ENCODE measurements at regions not wholly inside any gene's neighbourhood (a gene's known extent, or its start where the extent isn't known, plus 50 kb on each side); places are given as distances from the start of the nearest gene placed in this dataset.
A peak's percentile ranks its signal among the peaks of the same experiment; 100 is the strongest.
"Not testable (repeated sequence)": the region's sequence is repeated elsewhere in the genome, so short reads cannot be mapped to it uniquely, and the experiment has no call there.

DNA sequence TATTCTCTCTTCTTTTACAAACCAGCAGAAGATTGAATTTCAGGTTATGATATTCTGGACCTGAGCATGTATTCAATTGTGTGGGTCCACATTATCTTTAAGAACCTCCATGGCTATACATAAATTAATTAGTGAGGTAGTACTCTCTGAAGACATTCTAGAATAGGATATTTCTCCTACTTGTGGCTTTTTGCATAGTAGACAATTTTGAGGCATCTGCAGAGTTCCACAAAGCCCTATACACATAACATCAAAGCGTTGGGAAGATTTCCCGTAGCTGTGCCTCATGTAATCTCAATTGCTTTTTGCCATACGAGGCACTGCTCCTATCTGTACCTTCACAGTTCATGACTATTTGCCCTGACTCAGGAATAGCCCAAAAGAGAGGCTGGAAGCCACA is 395.4 kb upstream of the RGS17 start:
- DNase-seq, result no peak

GRCh38 chr6:153525998-153526397 is 394.9 kb upstream of the RGS17 start:
- no peak for DNase-seq

- DNase-seq, result no peak
Measured at GRCh38 chr6:153523390-153523789, 392.3 kb upstream of the RGS17 start.

DNA sequence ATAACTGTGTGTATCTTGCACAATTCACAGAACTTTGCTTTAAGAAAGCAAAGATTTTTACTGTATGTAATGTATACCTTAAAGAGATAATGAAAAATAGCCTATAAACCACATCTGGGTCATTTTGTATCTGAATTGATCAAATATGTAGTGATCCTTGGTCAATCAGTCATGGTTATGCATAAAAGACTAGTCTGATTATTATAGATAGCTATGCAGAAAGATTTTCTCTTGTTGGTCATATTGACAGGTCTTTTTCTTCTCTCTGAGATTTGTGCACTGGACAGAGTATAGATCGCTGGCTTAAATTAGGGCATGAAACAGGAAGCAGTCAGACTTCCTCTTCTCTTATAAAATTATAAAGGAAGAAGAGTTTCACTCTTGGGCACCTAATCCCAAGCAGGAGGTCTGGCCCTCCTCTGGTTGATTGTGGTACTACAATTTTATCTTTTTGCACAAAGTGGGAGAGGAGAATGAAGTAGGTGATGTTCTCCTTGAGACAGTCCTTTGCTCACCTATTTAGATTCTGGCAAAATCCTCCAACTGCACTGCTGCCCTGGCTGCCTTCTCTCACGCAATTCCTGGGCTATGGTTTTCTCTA is 380.9 kb upstream of the RGS17 start:
- DNase-seq, result peak; percentile 46

- peak; percentile 4 for DNase-seq
Measured at GRCh38 chr6:153503810-153504209, 372.7 kb upstream of the RGS17 start.

- no peak for DNase-seq
Measured at GRCh38 chr6:153493501-153493900, 362.4 kb upstream of the RGS17 start.

GRCh38 chr6:153489479-153489878 is 358.4 kb upstream of the RGS17 start:
- no peak for DNase-seq

GRCh38 chr6:153488267-153488666 is 357.2 kb upstream of the RGS17 start:
- DNase-seq, result no peak

GRCh38 chr6:153485072-153485471 is 354.0 kb upstream of the RGS17 start:
- no peak for DNase-seq

DNA sequence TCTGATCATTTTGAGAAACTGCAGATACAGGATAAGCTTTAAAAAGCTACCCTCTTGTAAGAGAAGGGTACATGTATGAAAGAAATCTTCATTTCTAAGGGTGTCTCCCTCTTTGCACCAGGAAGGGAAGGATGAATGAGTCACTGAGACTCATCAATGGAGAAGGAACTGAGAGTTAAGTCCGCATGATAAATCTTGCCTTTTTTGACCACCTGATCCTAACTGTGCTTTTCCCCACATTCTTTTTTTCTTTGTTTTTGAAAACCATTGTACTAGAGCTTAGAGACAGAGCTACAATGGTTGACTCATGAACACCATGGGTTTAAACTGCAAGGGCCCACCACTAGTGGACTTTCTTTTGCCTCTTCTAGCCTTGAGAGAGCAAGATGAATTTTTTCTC is 353.0 kb upstream of the RGS17 start:
- no peak for DNase-seq

GRCh38 chr6:153476243-153476642 is 345.2 kb upstream of the RGS17 start:
- no peak for DNase-seq

DNA sequence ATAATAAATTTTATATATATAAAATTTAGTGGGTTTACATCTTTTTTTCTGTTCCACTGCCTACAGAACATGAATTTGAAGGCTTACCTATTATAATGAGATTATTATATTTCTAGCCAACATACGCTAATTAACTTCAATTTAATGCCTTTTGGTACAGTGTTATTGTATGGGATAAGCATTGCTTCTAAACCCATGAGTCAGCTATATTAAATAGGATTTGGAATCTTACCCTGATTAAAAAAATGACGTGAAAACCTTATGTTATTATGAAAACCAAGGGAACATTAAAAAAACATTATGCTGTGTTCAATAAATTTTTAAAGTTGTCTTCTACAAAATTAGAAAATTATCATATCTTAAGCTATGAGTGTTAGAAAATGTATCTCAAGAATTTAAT is 334.0 kb upstream of the RGS17 start:
- no peak for DNase-seq

DNA sequence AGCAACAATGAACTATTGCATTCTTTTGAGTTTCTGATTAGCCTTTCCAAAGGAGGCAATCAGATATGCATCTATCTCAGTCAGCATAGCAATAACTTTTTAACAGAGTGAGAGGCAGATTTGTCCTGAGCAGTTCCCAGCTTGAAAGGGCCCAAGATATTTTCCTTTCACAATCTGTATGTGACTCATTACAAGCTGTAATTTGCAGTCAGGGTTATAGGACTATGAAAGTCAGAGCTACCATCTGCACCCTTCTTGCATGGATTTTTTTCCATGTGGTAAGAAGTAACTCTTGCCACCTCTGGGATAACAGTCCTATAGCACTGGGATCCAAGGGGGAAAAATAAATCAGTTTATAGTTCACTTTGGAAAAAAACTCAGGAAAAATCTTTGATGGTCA is 318.2 kb upstream of the RGS17 start:
- no peak for DNase-seq

DNA sequence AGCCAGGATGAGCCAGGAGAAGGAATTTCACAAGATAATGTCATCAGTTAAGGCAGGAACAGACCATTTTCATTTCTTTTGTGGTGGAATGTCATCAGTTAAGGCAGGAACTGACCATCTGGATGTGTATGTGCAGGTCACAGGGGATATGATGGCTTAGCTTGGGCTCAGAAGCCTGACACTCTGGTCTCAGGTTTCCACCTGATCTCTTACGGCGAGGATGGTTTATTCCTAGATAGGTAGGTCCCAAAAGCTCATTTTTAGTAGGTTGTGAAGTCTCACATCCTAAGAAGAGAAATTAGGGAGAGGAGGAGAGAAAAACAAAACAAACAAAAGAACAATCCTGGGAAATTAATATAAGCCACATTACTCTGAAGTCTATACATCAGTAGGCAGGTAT is 311.7 kb upstream of the RGS17 start:
- not testable (repeated sequence) for DNase-seq

- no peak for DNase-seq
Measured at GRCh38 chr6:153442096-153442495, 311.0 kb upstream of the RGS17 start.

GRCh38 chr6:153437193-153437592 is 306.1 kb upstream of the RGS17 start:
- no peak for DNase-seq

DNA sequence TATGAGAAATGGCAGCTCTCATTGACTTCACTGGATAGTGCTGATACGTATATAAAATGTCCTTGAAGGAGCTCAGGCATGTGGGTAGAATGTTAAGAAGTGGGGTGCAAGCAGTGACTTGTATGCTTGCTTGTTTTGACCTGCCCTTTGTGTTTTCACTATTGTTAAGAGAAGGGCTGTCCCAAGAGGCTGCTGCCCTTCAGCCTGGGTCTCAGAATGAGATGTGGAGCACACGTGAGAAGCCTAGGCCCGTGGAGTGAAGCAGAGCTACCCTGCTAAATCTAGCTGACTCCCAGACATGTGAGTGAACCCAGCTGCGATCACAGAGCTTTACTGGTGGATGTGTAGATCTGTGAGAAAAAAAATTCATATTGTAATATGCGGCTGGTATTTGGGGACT is 305.3 kb upstream of the RGS17 start:
- DNase-seq, result no peak

DNA sequence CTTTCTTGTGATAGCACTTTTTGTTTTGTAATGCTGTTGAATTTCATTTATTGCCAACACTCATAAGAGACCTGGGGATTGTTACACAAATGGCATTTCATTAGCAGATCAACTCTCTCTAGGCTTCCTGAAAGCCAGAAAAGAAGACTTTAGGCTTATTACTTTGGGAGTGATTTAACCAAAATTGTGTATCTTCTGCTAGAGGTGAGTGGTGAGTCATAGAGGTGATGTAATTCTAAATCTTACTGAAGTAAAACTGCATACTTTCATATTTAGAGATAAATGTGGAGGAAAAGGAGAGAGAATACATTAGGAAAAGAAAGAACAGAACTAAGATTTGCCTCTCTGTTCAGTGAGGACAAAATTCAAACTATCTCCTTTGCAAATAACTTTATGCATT is 304.7 kb upstream of the RGS17 start:
- DNase-seq, result no peak

GRCh38 chr6:153425536-153425935 is 294.5 kb upstream of the RGS17 start:
- no peak for DNase-seq

DNA sequence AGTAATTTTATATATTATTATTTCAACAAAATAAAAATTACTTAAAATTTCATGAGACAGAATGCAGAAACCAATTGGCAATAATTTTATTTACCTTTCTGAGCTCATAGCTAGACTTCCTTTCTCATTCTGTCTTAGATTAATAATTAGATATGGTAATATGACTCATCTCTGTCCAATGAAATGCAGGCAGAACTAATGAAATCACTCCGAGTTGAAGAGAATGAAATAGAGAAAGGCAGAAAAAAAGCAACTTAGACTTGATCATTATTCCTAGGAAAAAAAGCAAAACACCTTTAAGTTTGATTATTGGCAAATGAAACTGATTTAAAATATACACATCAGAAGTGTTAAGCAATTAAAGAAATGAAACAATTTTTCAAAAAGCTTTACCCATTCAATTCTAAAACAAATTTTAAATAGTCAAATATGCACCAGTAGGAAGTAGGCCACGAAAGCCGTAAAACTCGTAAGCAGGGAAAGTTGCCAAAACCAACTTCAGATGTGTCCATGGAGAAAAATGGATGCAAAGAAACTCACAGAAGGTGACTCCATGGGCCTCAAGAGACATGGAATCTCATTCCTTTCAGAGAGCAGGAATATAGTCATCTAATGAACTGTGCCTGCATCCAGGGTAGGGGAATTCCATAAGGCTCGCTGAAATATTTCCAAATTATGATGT is 293.8 kb upstream of the RGS17 start:
- no peak for DNase-seq

DNA sequence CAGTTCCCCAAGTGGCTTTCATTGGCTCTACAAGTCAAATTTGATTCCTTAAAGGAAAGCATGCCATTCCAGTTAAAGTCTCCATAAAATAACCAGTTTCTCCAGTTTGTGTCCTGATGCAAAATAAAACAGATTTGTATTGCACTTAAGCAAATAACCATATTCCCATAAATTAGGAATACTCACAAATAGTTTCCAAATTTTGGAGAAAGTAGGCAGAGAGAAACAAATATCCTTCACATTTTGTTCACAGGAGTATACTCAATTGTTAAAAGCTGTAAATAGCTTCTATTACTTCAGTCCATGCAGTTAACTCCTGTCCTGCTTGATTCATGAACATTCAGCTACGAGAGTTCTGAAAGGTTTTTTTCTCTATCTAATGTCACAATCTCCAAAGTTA is 281.4 kb upstream of the RGS17 start:
- no peak for DNase-seq

GRCh38 chr6:153411070-153411648 is 280.1 kb upstream of the RGS17 start:
- DNase-seq, result no peak

GRCh38 chr6:153405931-153406330 is 274.8 kb upstream of the RGS17 start:
- no peak for DNase-seq

DNA sequence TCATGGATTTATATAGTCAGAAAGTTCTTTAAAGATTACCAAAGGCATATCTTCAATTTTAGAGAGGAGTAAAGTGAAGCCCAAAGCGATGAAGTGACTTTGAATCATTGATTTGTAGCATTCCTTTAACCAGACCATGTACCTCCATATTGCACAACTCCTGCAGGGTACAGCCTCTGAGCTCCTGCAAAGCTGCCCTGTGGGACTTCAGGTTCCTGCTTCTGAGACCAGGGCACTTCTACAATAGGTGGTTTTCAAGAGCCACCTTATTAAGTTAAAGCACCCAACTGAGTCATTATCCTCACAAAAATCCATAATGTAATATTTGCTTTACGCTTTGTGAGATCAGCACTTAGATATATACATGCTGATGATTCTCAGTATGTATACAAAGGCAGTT is 270.7 kb upstream of the RGS17 start:
- no peak for DNase-seq

- DNase-seq, result no peak
Measured at GRCh38 chr6:153392156-153392555, 261.1 kb upstream of the RGS17 start.
